ENCODE measurements at regions not wholly inside any gene's neighbourhood (a gene's known extent, or its start where the extent isn't known, plus 50 kb on each side); places are given as distances from the start of the nearest gene placed in this dataset.

DNA sequence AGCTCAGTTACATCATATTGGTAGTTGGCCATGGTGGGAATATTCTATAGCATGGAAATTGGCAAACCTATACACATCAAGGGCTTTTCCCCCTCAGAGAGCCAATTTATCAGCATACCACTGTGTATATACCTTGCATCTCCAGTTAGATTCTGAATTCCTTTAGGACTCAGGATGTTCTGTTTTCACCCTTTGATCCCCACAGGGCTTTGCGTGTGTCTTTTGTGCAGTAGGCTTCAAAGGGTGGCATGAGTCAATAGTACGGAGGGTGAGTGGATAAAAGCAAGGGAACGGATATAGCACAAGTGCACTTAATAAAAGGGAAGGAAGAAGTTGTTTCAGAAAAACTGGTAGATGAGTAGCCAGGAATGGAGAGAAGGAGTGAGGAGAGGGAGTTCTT lies 99.2 kb upstream of the RGMA start:
- H3K36me3 Mint-ChIP-seq (ENCODE audit: low read depth): no peaks in the 10 kb centered on the region
- DNase-seq: no peak
- peaks cover 30% of the 10 kb centered on the region for H3K9me3 Mint-ChIP-seq
- TF ChIP-seq, protein P1, sequence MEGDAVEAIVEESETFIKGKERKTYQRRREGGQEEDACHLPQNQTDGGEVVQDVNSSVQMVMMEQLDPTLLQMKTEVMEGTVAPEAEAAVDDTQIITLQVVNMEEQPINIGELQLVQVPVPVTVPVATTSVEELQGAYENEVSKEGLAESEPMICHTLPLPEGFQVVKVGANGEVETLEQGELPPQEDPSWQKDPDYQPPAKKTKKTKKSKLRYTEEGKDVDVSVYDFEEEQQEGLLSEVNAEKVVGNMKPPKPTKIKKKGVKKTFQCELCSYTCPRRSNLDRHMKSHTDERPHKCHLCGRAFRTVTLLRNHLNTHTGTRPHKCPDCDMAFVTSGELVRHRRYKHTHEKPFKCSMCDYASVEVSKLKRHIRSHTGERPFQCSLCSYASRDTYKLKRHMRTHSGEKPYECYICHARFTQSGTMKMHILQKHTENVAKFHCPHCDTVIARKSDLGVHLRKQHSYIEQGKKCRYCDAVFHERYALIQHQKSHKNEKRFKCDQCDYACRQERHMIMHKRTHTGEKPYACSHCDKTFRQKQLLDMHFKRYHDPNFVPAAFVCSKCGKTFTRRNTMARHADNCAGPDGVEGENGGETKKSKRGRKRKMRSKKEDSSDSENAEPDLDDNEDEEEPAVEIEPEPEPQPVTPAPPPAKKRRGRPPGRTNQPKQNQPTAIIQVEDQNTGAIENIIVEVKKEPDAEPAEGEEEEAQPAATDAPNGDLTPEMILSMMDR (IDR thresholded peaks at IDR 0.05): no peak
- no peak overlapping the region for H3K27ac Mint-ChIP-seq
- H3K27me3 Mint-ChIP-seq (ENCODE audit: insufficient read depth): no peaks in the 10 kb centered on the region
- H3K4me1 Mint-ChIP-seq (ENCODE audit: low read depth): no peaks in the 10 kb centered on the region
- H3K4me3 Mint-ChIP-seq: no peak overlapping the region

DNA sequence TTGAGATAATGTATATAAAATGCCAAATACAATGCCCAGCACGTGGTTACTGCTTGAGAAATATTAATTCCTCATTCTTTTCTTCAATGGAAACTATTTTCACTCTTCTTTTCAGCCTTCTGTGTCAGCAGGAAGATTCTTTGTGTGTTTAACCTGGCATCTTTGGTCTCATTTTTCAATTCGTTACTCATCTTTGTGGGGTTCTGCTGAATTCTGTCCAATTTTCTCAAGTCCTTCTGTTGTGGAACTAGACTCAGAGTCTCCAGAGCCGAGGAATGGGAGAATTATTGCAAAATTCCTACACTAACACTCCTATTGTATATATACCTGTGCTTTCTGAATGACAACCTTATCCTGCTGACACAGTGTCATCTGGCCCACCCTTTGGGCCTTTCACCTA lies 96.8 kb upstream of the RGMA start:
- peaks cover 33% of the 10 kb centered on the region for H3K9me3 Mint-ChIP-seq
- DNase-seq: no peak
- H3K27me3 Mint-ChIP-seq (ENCODE audit: insufficient read depth): no peaks in the 10 kb centered on the region; the same call in 1 of the 2 replicates
- H3K36me3 Mint-ChIP-seq (ENCODE audit: low read depth): no peaks in the 10 kb centered on the region
- H3K27ac Mint-ChIP-seq: no peak overlapping the region
- H3K4me3 Mint-ChIP-seq: no peak overlapping the region
- no peaks in the 10 kb centered on the region for H3K4me1 Mint-ChIP-seq (ENCODE audit: low read depth)
- TF ChIP-seq, protein P1 (IDR thresholded peaks at IDR 0.05): no peak

DNA sequence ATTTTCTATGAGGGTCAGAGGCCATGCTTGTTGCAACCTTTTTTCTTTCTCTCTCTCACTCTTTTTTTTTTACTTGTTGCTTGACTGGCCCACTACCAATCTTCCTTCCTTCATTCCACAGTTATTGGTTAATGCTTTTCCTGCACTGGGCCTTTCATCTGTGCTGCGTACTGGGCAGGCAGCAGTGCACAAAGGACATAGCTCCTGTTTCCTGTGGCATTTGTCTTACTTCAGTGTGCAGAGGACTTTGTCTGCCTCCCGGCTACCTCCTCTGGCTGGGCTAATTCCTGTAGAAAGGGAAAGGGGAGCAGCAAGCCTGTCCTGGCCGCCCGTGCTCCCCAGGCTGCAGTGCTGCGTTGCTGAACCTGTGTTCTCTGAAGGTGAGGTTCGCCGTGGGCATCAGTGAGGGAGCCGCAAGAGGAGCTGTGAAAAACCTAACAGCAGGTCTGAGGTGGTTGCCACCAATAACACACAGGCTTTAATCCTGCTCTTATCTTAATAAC lies 93.7 kb upstream of the RGMA start:
- Mint-ChIP-seq H3K27me3 (ENCODE audit: insufficient read depth) (peaks cover 2% of the 10 kb centered on the region; the same call in 1 of the 2 replicates), H3K4me3 (no peak overlapping the region), H3K4me1 (ENCODE audit: low read depth) (no peaks in the 10 kb centered on the region), H3K9me3 (peaks cover 34% of the 10 kb centered on the region), H3K36me3 (ENCODE audit: low read depth) (no peaks in the 10 kb centered on the region), H3K27ac (no peak overlapping the region)
- TF ChIP-seq, protein P1 (IDR thresholded peaks at IDR 0.05): no peak
- no peak for DNase-seq

DNA sequence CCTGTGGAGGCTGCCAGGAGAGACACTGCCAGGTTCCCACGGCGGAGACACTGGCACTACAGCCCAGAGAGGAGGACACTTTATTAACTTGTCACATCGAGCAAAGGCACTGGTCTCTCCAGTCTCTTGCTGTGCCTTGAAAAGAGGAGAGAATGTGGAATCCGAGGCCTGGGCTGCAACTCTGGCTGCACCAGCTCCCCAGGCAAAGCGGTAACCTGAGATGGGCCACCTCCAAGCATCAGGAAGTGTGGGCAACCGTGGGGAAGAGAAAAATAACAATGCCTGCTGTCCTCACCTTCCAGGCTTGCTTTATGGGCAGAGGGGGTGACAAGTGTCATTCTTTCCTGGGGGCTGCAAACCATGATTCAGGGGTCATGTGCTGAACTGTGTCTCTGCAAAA lies 91.6 kb upstream of the RGMA start:
- Mint-ChIP-seq H3K4me1 (ENCODE audit: low read depth) (no peaks in the 10 kb centered on the region), H3K9me3 (peaks cover 37% of the 10 kb centered on the region), H3K4me3 (no peak overlapping the region), H3K36me3 (ENCODE audit: low read depth) (no peaks in the 10 kb centered on the region), H3K27me3 (ENCODE audit: insufficient read depth) (peaks cover 2% of the 10 kb centered on the region; the same call in 1 of the 2 replicates), H3K27ac (no peak overlapping the region)
- TF ChIP-seq, protein P1 (IDR thresholded peaks at IDR 0.05): no peak
- no peak for DNase-seq

DNA sequence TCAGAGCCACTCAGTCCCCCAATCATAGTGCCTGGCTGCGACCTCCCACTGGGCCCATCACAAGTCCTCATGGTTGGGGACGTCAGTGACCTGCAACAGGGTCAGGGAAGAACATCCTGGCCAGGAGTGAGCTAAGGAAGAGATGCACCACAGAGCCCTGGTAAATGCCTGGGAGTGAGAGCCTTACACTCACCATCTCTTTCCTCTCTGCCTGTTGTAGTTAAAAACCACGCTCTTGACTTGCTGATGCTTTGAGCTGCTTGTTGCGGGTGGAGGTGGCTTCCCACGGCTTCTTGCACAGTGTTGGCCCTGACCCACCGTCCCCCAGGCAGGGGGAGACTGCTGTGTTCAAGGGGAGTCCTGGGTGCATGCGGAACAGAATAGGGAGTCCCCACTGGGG lies 91.1 kb upstream of the RGMA start:
- no peak for DNase-seq
- peaks cover 7% of the 10 kb centered on the region for H3K27me3 Mint-ChIP-seq (ENCODE audit: insufficient read depth)
- TF ChIP-seq, protein P1 (IDR thresholded peaks at IDR 0.05): no peak
- H3K27ac Mint-ChIP-seq: no peak overlapping the region
- H3K36me3 Mint-ChIP-seq (ENCODE audit: low read depth): no peaks in the 10 kb centered on the region
- H3K4me3 Mint-ChIP-seq: no peak overlapping the region
- H3K9me3 Mint-ChIP-seq: peaks cover 42% of the 10 kb centered on the region
- H3K4me1 Mint-ChIP-seq (ENCODE audit: low read depth): no peaks in the 10 kb centered on the region

DNA sequence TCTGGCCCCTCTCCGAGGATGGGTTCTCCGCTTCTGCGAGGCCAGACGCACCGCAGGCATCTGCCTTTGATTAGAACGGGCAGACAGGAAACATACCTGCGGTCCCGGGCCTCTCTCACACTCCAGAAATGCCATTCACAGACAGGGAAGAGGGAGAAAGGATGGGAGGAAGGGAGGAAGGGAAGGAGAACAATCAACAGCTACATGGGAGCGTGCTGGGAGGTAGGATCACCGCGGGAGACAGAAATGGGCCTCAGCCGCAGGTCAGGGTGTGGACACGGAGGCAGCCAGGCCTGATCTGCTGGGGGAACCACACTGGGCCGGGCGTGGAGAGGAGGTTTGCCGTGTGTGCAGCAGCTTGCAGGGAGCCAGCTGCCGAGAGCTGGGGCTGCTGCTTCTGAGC lies 90.7 kb upstream of the RGMA start:
- peaks cover 45% of the 10 kb centered on the region for H3K9me3 Mint-ChIP-seq
- TF ChIP-seq, protein P1 (IDR thresholded peaks at IDR 0.05): no peak
- no peaks in the 10 kb centered on the region for H3K4me1 Mint-ChIP-seq (ENCODE audit: low read depth)
- no peak overlapping the region for H3K27ac Mint-ChIP-seq
- no peaks in the 10 kb centered on the region for H3K36me3 Mint-ChIP-seq (ENCODE audit: low read depth)
- no peak for DNase-seq
- H3K27me3 Mint-ChIP-seq (ENCODE audit: insufficient read depth): peaks cover 8% of the 10 kb centered on the region
- H3K4me3 Mint-ChIP-seq: no peak overlapping the region
